Fibroblast of skin of left biceps (primary cell): ENCODE measurements at regions not wholly inside any gene's neighbourhood (a gene's known extent, or its start where the extent isn't known, plus 50 kb on each side); places are given as distances from the start of the nearest gene placed in this dataset.

Experiments
- DNase-seq, 2 experiments: peaks; one replicate each; pipeline ENCODE4 v3.0.0-alpha.2; 2013; ENCODE audit warnings: low read depth in 2 of 2

DNA sequence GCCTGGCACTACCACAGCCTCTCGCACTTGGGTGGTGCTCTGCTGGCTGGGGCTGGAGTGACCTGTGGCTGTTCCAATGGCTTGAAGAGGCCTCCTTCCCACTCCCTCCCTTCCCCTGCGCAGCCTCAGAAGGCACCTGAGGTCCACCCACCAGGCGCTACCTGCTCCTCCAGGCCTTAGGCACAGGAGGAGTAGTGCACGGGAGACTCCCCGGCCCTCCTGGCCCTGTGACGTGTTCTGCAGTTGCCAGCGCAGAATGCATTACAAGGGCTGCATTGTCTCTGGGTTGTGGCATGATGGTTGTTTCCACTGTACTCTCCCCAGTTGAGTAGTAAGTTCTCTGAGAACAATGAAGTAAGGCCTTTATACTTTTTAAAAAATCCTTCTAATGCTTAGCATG is 128.6 kb downstream of the TEX29 start:
- no peak for DNase-seq

DNA sequence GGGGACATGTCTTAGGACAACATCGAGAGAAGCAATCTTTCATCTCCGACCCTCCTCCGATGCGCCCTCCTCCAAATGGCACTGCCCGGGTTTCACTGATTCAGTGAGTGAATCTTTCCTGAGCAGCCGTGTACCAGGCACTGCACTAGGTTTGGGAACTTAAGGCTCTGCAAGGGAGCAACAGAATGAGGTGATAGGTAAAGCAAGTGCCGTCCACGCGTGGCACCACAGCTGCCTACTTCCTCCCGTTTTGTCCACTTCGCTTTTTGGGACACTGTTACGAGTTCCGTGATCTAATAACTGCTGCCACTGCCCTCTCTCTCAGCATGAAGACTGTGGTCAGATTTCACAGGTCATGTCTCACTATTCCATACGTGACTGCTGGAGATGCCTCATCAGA is 131.0 kb downstream of the TEX29 start:
- no peak for DNase-seq

DNA sequence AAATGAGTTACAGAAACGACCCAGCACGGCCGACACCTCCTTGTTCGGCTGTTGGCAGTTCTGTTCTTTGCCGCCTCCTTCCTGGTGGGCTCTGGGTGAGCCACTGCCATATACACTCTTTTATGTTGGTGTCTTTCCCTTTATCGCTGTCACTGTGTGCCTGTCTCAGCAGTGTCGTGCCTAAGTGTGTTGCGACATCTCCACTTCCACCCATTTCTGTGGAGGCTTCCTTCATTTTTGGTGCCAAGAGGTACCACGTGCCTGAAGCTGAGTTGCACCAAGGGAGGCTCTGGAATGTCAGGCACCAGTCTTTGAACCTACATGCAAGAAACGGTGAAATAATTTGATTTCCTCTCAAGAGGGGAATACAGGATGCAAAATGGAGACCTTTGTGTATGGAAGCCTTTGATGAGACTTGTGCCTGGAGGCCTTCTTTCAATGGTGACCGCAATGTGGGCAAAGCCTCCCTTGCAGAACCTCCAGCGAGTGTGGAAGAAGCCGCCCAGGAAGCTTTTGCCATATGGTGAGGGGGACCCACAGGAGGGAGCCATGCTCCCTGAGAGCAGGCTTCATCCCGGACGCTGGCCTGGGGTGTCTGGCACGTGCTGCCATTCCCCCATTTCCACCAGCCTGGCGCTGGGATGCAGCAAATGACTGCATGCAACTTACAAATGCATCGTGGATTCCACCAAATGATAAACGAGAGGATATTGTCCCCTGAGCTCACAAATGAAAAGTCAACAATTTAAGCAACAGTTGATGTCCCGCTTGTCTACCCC is 136.2 kb downstream of the TEX29 start:
- no peak for DNase-seq

DNA sequence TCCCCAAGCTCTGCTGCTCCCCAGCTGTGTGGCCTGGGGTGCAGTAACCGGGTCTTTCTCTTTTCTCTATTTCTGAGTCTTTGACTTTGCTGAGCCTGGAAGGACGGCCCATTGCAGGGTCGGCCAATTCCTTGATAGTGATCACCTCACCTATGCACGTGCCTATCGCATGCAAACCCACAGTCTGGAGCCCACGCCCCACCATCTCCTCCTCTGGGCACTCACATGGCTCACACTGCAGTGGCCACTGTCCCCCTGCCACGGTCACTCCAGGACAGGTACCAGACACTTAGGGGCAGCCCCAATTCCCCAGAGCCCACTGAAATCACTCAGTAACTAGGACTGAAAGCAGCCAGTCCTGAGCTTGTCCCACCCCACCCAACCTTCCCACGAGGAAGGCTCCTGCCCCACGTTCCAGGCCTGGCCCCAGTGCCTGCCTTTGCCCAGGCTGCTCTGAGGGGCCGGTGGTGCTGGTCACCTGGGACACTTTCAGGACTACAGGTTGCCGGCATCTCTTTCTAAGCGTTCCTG is 137.6 kb downstream of the TEX29 start:
- DNase-seq, result no peak

DNA sequence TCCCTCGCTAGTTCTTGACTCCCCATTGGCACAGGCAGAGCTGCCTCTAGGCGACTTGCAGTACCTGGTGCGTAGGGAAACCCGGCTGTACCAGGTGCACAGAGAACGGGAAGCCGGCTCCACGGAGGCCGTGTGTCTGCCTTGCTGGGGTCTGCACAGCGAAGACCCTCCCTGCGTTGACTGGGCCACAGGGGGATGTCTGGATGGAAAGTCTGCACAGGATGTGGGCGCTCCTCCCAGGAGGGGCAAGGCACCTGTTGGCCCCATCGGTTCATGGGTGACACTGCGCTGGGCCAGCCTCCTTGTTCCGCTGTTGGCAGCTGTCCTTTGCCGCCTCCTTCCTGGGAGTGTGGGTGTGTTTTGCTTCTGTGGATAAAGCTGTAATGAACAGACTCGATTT is 138.3 kb downstream of the TEX29 start:
- no peak for DNase-seq

DNA sequence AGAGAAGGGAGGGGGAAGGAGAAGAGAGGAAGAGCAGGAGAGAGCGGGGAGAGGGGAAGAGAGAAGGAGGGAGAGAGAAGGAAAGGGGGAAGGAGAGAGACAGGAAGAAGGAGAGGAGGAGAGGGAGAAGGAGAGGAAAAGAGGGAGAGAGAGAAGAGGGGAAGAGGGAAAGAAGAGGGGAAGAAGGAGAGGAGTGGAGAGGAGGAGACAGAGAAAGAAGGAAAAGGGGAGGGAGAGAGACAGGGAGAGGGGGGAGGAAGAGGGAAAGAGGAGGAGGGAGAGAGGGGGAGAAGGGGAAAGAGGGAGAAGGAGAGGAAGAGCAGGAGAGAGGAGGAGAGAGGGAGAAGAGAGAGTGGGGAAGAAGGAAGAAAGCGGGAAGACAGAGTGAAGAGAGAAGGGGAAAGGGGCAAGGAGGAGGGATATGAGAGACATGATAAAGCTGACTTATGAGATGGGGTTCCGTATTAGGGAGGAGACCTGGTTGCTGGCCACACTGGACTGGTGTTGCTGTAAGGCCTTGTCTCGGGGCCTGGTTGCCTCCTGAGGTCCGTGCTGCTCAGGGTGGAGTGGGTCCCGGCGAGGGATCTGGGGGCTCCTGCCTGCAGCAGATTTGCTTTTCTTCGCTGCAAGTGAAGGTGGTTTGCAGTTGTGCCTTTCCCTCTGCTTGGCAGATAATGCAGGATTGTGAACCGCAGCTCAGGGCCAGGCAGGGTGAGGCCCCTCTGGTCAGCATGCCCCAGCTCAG is 139.5 kb downstream of the TEX29 start:
- DNase-seq, result no peak

DNA sequence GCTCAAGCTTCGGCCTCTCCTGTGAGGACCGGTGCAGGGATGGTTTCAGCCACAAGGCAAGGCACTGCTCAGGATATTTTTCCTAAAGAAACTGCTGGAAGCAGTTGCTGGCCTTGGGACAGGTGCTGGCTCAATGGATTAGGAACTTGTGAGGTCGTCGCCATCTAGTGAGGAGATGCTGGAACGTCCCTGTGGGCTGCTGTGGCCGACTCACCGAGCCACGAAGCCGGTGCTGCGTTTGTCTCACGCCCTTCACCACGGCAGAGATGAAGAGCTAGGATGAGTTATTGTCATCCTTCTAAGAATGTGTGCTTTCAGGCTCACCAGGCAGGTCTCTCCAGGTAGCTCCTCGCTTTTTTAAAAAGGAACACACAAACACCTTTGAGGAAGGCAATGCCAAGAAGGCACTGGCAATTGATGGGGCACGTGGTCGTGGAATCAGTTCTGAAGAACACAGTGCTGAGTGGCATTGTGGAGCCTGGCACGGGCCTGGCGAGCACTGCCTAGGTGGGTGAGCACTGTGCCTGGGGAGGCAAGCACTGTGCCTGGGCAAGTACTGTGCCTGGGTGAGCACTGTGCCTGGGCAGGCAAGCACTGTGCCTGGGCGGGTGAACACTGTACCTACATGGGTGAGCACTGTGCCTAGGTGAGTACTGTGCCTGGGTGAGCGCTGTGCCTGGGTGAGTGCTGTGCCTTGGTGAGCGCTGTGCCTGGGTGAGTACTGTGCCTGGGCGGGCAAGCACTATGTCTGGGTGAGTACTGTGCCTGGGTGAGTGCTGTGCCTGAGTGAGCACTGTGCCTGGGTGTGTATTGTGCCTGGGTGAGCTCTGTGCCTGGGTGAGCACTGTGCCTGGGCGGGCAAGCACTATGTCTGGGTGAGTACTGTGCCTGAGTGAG is 140.4 kb downstream of the TEX29 start:
- DNase-seq, result peak in 1 of 2 experiments; percentile 3

DNA sequence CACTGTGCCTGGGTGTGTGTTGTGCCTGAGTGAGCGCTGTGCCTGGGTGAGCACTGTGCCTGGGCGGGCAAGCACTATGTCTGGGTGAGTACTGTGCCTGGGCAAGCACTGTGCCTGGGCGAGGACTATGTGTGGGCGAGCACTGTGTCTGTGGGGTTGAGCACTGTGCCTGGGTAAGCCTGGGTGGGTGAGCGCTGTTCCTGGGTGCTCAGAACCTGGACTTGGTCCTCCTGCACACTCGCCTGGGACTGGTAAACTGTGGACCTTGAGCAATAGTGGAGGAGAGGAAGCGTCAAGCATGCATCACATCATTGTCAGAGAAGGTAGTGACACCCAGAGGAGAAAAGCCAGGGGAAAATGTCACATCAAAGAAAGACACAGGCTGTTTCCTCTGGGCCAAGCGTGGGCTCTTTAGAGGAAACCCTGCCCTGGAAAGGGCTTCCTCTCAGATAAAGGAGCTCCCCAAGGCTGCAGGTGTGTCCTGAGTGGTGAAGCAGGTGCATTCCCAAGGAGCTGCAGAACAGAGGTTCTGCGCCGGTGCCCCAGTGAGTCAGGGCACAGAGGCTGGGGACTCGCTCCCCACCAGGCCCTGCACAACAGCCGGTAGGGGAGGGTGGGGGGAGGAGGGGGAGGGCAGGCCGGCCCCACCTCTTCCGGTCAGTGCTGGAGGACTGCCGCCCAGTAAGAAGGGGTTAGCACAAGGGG is 141.2 kb downstream of the TEX29 start:
- no peak for DNase-seq

DNA sequence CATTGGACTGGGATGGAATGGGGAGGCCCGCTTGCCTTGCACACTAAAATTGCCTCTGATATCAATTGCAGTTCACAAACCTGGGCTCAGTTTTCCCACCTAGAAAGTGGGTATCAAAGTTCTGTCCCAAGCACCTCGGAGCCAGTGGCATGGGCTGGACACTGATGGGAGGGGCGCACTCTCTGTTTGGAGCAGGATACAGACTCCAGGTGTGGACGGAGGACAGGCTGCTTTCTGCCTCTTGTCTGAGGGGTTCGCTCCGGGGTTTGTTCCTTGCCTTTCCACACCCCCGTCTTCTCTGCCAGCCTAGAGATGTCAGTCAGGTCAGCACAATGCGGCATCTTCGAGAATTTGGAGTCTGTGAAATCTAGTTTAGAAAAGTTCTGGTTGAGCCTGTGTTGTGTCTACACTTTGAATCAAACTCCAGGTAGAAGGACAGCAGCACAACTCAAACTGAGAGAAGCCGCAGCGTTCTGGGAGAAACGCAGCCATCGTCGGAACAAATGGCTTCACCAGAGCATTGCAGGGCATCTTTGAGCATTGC is 141.9 kb downstream of the TEX29 start:
- DNase-seq, result no peak

DNA sequence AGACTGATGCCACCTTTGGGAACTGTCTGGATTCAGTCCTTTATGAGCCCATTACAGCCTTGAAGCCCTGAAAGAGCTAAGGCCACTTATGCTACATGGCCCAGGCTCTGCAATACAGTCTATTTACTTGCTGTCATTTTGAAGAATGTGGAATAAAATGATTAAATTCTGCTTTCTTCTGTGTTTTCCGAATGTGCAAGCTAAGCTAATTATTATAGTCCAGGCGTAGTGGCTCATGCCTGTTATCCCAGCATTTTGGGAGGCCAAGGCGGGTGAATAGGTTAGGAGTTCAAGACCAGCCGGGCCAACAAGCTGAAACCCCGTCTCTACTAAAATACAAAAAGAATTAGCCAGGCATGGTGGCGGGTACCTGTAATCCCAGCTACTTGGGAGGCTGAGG is 142.5 kb downstream of the TEX29 start:
- DNase-seq, result no peak

DNA sequence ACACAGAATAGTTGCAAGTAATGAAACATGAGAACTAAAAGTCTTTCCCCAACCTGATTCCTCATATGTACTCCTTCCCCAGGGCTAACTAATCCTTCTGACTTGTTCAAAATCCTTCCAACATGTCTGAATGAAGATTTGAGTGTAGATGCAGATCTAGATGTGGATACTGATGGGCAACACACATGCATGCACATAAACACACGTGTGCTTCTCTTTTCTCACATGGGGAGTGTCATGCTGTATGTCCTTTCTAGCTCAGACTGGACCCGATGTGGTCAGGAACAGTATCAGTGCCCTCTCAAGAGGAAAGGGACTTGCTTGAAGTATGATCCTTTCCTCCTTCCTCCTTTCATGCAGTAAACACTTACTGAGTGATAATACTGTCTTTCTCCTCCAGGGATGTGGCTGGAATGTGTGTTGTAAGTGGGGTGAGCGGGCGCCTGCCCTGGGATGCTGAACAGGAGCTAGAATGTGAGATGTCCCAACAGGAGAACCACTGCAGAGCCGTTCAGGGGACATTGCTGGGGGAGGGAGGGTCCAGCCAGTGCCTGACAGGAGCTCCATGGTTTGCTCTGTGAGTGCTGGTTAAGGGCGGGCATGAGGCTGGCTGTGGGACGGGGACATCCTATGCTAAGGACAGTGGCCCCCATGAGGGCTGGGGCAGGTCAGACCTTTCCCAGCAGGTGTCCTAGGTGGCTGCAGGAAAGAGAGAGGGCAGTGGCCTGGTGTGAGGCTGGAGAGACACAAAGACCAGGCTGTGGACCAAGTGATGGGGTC is 146.9 kb downstream of the TEX29 start:
- DNase-seq, result no peak

DNA sequence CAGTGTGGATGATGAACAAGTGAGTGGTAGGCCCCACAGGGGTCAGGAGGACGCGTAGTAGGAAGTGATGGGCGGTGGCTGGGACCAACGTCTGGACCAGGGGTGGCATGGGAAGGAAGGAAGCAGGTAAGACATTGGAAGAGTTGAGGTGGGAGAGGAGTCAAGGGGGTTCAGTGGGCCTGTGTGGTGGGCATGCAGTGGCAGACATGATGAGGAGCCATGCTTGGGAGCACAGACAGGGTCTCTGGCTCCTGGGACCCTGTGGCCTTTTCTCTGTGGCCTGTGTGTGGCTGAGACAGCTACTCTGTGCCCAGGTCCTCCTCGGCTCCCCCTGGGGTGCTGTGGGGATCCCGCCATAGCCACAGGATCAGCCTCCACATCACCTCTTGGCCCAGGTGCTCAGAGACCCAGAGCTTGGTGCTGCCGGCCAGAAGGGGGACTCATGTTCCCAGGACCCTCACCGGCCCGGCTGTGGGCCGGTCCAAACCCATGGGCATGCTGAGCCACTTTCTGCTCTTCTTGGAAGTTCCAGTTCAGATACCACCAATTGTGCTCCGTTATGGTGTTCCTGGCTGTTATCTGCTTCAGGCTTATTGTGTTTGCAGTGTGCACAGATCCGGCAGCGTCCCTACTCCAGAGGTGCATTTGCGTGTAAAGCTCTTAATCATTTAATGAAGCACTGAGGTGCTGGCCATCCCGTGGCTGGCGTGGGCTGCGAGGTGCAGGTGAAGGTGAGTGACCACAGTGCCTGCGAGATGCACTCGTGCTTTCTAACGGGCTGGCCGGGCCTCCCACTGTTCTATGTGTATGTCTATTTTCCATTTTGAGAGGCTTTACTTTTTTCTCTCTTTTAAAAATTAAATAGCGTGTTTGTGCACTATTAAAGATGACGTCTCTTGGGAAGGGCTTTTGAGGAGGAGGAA is 147.9 kb downstream of the TEX29 start:
- DNase-seq, result no peak

DNA sequence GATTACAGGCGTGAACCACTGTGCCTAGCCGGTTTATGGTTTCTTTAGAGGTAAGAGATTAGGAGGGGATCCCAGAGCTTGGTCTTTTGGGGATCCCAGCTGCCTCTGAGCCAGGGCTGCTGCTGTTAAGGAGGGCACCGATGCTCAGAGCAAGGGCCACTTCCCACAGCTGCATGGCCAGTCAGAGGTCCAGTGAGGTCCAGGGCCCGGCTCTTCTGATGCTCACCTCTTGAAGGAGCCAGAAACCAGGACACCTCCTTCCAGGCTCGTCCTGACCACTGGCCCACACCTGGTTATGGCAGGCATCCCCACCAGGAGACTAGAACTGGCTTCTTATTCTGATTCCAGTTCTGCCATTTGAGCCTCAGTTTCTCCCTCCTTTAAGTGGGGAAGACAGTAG is 149.0 kb downstream of the TEX29 start:
- no peak for DNase-seq

DNA sequence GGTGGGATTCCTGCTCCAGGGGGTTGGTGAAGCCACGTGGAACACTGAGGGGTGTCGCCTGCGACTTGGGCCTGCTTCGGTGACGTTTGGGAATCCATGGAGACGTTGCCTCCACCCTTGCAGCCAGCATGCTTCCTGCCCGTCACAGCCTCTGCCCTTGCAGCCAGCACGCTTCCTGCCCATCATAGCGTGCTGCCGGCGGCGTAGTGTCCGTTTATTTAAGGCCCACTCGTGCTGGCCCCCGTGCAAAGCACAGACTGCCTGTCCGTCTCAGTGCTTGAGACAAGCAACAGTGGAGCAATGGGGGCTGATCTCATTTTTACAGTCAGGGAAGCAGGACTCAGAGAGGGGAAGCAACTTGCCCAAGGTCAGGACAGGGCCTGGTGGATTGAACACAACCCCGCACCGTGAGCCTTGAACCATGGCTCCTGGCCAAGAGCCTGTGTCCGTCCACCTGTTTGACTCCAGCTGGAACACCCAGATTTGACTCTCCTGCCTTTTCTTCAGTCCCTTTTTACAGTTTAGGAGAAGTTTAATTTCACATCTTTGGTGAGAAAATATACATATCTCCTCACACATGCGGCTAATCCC is 149.6 kb downstream of the TEX29 start:
- DNase-seq, result no peak

DNA sequence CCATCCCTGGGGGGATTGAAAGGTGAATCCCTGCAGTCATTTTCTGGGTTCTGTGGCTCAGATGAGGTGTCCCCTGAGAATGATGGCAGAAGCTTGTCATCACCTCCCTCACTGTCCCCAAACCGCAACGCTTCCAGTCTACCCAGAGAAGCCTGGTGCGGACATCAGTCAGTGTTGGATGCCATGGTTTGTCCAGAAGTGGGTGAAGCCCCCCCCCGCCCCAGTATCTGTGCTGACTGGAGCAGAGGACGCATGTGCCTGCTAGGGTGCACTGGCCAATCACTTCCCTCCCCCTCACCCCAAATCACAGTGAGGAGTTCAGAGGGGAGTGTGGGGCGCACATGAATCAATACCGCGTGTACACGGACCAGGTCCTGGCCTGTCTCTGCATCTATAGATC is 150.5 kb downstream of the TEX29 start:
- DNase-seq, result no peak

DNA sequence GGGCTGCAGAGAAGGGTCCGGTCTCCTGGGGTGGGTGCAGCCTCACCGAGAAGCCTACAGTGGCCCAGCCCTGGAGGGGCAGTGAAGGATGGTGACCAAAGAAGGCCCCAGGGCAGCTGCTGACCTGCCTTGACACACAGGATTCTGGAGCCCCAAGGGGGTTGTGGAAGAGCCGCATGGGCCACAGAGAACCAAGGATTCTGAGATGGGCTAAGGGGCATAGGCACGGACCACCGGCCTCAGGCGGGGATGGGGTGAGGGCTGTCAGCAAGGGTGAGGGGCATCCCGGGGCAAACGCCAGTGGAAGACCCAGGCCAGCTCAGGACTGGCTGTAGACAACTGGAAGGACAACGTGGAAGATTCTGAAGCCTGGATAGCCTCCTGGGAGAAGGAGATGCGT is 151.6 kb downstream of the TEX29 start:
- no peak for DNase-seq

DNA sequence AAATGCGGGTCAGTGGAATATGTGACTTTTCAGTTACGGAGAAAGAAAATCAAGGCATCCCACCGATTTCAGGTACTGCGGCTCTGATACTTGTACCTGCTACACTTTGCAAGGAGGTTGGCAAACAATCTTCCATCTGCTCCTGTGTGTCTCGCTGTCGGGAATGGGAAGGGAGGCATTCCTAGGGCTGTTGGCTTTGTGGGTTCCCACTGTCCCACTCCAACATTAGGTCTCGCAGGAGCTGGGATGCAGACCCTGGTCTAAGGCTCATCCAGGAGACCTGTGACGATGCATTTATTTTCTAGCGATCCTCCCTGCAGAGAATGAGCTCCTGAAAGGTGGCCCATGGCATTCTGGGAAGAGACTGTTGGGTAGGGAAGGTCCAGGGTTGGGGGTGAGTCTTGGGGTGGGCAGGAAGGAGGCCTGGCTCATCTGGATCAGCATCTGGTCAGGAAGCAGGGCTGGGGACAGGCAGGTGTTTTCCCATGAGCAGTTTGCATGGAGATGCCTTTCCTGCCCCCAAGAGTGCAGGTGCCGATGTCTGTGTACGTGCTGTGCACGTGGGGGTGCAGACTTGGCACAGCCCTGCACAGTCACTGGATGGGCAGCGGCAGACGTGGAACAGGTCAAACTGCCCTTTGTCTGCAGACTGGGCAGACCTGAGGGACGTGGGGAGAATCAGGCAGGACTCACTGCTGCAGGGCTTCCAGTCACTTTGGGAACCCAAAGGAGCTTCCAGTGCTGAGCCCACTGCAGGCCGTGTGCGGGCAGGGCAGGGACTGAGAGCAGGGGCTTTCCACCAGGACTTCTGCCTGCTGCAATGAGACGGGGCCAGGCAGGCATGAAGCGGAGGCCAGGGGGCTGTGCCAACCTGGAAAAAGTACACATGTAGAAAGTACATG is 152.4 kb downstream of the TEX29 start:
- no peak for DNase-seq
